GM23248 (cell line): ENCODE measurements at regions not wholly inside any gene's neighbourhood (a gene's known extent, or its start where the extent isn't known, plus 50 kb on each side); places are given as distances from the start of the nearest gene placed in this dataset.

Experiments used
- EZH2 ChIP-seq: fragments of 200-600 bp; sonication (generic); IDR thresholded peaks from 2 replicates; pipeline ENCODE4 v1.6.1; 2018; ENCODE audit warnings: antibody characterized with exemption, mild to moderate bottlenecking; ENCODE audit not compliant: insufficient read depth, poor library complexity, severe bottlenecking
- EZH2phosphoT487 ChIP-seq: fragments of 200-600 bp; sonication (generic); IDR thresholded peaks from 2 replicates; pipeline ENCODE4 v1.6.1; 2018; ENCODE audit warnings: antibody characterized with exemption, moderate library complexity, mild to moderate bottlenecking, low read depth; ENCODE audit not compliant: insufficient read depth

GRCh38 chr11:45741582-45741981, 63.4 kb upstream of the SLC35C1 start:
- TF ChIP-seq EZH2 = no peak
- no peak for TF ChIP-seq EZH2phosphoT487
